Right cardiac atrium (tissue), 5 donors: ENCODE measurements at regions not wholly inside any gene's neighbourhood (a gene's known extent, or its start where the extent isn't known, plus 50 kb on each side); places are given as distances from the start of the nearest gene placed in this dataset.
"Not testable (repeated sequence)": the region's sequence is repeated elsewhere in the genome, so short reads cannot be mapped to it uniquely, and the experiment has no call there.

Experiments
- ATAC-seq, 2 donors: fragments of 200-7000 bp; cut with Tn5 transposase; one replicate each; pipeline versions ENCODE4 v1.8.0 to v1.9.1; 2020; ENCODE audit warnings: moderate library complexity in 2 of 2, mild to moderate bottlenecking in 1 of 2
- DNase-seq, 3 donors: peaks; one replicate each; pipeline ENCODE4 v3.0.0-alpha.2; 2020
- H3K27ac ChIP-seq: one replicate; pipeline ENCODE4 v1.5.1; 2013; ENCODE audit warnings: mild to moderate bottlenecking, low read length, control low read depth, moderate library complexity
- H3K27me3 ChIP-seq: one replicate; pipeline ENCODE4 v1.6.1; 2013; ENCODE audit not compliant: control insufficient read depth, insufficient read depth
- H3K4me1 ChIP-seq: one replicate; pipeline ENCODE4 v1.6.1; 2013; ENCODE audit warnings: low read length; ENCODE audit not compliant: control insufficient read depth, insufficient read depth
- H3K4me3 ChIP-seq: one replicate; pipeline ENCODE4 v1.5.1; 2013; ENCODE audit warnings: low read length, control low read depth
- H3K9me3 ChIP-seq: one replicate; pipeline ENCODE4 v1.6.1; 2013; ENCODE audit warnings: low read length; ENCODE audit not compliant: control insufficient read depth
- WGBS: extraction: QIAGEN DNeasy Blood & Tissue Kit; methylation state at CpG from one replicate; pipeline ENCODE4 v1.1.7; 2013; 5-methylcytosine and 5-hydroxymethylcytosine counted together
- intact Hi-C, 4 donors: fragments of 100-400 bp; cut with DNase I; formaldehyde crosslinking; loops; one replicate each; pipeline versions ENCODE4 v1.11.0 to v1.14.0; 2022 to 2023
- donor health status: healthy with polysubstance abuse.
- donor health status: DM: no; HTN: yes; CAD: no.
- donor health status: DM: no; HTN: no; CAD: no.
- donor health status: DM: no; HTN: yes; CAD: no; lungs with severe emphysema.
- donor health status: DM: yes; HTN: yes; CAD: no.

DNA sequence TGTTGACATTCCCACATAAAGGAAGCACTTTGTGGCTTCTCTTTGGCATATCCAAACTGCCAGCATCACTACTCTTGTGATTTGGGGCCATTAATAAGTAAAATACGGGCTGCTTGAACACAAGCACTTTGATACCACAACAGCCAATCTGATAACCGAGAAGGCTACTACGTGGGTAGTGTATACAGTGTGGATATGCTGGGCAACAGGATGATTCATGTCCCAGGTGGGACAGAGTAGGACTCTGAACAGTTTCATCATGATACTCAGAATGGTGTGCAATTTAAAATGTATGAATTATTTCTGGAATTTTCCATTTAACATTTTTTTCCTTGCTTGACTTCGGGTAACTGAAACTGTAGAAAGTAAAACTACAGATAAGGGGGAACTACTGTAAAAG lies 225.0 kb upstream of the DDHD1 start:
- no peak overlapping the region for H3K27ac ChIP-seq
- no peaks in the 10 kb centered on the region for H3K27me3 ChIP-seq
- no peaks in the 10 kb centered on the region for H3K9me3 ChIP-seq
- H3K4me3 ChIP-seq, result no peak overlapping the region
- WGBS, result 58% methylated on average over 4 of the region's 4 CpGs
- DNase-seq (no peak), ATAC-seq (no peak)
- intact Hi-C loops, result no loop called here
- no peaks in the 10 kb centered on the region for H3K4me1 ChIP-seq

DNA sequence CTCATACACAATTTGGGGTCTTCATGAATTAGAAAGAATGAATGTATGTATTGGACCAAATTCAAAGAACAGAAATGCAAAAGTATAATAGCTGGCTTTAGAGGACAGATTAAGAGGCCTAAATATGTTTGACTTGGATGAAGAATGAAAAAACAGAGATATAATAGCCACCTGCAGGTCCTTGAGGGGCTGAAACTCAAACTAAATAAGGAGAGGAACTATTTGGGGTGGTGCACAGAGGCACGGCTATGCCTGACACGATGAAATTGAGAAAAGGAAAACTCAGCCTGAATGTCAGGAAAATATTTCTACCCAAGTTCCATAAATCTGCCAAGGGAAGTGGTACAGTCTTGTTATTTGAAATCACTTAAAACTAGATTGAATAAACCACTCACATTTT lies 222.9 kb upstream of the DDHD1 start:
- ATAC-seq (no peak), DNase-seq (no peak)
- Histone ChIP-seq H3K27me3 (no peaks in the 10 kb centered on the region), H3K9me3 (no peaks in the 10 kb centered on the region), H3K27ac (peak overlapping the region; percentile 13), H3K4me1 (no peaks in the 10 kb centered on the region), H3K4me3 (no peak overlapping the region)
- intact Hi-C loops, result no loop called here
- WGBS, result 64% methylated on average over 2 of the region's 2 CpGs

DNA sequence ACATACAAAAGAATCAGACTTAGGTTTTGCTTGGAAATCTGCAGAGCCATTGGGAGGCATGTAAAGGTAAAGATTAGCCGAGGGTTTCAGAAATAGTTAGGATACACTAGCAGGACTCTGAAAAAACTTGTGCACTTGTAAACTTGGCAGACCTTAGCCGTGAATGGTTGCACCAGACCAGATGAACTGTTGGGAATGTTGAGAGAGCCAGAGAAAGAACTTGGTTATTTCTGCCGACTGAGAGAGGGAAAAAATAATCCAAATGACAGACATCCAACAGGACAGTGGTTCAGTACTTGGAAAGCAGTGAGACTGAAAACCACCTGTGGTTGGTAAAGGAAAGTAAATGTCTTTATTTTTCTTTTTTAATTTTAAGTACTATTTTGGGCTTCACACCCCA lies 222.5 kb upstream of the DDHD1 start:
- intact Hi-C loops, result no loop called here
- Histone ChIP-seq H3K9me3 (no peaks in the 10 kb centered on the region), H3K27ac (peak overlapping the region; percentile 13), H3K4me1 (no peaks in the 10 kb centered on the region), H3K4me3 (no peak overlapping the region), H3K27me3 (no peaks in the 10 kb centered on the region)
- 52% methylated on average over 3 of the region's 3 CpGs for WGBS
- ATAC-seq, result peak; percentile 55 to 75
- no peak for DNase-seq

DNA sequence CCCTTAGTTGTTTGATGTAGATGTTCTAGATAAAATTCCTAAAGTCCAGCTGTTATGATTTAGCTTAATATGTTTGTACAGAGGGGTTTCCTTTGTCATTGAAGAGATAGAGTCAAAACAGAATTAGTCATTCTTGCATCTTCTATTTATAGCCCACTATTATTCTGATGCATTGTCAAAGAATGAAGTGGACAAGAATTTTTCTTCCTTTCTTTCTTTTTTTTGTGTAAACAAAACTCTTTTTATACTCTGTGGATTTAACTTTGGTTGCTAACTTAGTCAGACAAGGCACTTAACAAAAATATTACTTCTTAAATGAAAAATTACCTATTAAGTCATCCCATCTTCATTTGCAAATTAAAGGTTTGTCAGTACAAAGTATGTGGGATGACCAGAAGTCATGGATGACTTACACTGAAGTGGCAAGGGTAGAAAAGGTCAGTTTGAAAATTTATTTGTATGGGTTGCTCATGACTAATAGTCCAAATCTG lies 215.6 kb upstream of the DDHD1 start:
- Histone ChIP-seq H3K4me1 (no peaks in the 10 kb centered on the region), H3K27ac (no peak overlapping the region), H3K9me3 (no peaks in the 10 kb centered on the region), H3K4me3 (no peak overlapping the region), H3K27me3 (no peaks in the 10 kb centered on the region)
- no peak for ATAC-seq
- DNase-seq, result no peak
- intact Hi-C loops, result no loop called here

DNA sequence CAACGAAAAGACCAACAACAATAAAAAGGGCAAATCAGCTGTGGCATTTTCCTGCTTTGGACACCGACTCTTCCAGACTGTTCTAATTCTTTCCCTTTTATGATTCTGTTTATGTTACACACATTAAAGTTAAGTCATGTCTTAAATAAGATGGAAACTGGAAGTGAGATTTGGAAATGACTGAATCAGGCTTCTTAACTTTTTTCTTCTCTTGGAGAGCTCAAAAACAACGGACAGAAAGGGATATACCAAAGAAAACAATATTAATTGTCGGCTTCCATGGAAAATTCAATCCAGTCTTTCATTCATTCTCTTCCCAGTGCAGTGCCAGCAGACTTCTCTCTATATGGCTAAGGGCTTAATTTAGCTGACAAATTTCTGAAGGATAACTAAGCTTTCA lies 214.9 kb upstream of the DDHD1 start:
- Histone ChIP-seq H3K9me3 (no peaks in the 10 kb centered on the region), H3K27me3 (no peaks in the 10 kb centered on the region), H3K27ac (no peak overlapping the region), H3K4me1 (no peaks in the 10 kb centered on the region), H3K4me3 (no peak overlapping the region)
- DNase-seq, result no peak
- 45% methylated on average over 4 of the region's 4 CpGs for WGBS
- intact Hi-C loops, result no loop called here
- ATAC-seq, result no peak

DNA sequence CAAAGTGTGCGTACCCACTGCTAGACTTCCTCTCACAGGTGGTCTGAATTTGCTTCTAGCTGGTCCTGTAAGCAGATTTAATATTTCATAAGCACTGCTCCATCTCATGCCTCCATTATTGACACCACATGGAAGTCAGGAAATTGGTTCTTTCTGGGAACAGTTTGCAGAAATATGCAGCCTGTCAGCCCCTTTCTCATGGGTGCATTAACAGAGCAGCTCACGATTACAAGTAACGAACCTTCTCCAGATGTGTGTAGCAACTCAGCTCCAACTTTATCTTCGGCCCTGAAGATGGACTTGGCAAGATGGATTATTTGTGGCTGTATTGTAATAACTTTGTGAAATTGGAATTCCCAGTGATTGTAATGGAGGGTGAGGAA lies 214.5 kb upstream of the DDHD1 start:
- H3K4me1 ChIP-seq, result no peaks in the 10 kb centered on the region
- H3K9me3 ChIP-seq, result no peaks in the 10 kb centered on the region
- intact Hi-C loops, result no loop called here
- ATAC-seq (peak; percentile 24 to 31), DNase-seq (no peak)
- H3K27me3 ChIP-seq, result no peaks in the 10 kb centered on the region
- no peak overlapping the region for H3K27ac ChIP-seq
- no peak overlapping the region for H3K4me3 ChIP-seq
- WGBS, result 55% methylated on average over 4 of the region's 4 CpGs

DNA sequence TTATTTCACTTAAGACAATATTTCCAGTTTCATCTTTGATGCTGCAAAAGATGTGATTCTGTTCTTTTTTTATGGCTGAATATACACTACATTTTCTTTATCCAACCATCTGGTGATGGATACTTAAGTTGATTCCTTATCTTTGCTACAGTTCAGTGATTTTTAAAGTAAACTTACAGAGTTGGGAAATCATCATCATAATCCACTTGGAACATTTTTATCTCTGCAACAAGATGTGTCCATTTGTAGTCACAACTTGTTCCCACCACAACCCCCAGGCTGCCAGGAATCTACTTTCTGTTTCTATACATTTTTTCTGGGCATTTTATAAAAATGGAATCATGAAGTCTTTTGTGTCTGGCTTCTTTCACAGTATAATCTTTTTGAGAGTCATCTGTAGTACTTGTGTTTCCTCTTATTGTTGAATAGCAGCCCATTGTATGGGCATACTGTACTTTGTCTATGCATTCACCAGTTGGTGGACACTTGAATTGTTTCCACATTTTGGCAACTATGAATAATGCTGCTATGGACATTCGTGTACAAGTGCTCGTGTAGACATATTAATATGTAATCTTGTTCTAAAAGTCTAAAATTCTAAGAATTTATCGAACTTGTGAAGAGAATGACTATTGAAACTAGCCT lies 212.5 kb upstream of the DDHD1 start:
- H3K9me3 ChIP-seq, result no peaks in the 10 kb centered on the region
- no peak overlapping the region for H3K27ac ChIP-seq
- ATAC-seq, result no peak
- WGBS, result 71% methylated on average over 3 of the region's 3 CpGs
- no peak for DNase-seq
- H3K4me1 ChIP-seq, result no peaks in the 10 kb centered on the region
- no peak overlapping the region for H3K4me3 ChIP-seq
- no peaks in the 10 kb centered on the region for H3K27me3 ChIP-seq
- intact Hi-C loops, result no loop called here

DNA sequence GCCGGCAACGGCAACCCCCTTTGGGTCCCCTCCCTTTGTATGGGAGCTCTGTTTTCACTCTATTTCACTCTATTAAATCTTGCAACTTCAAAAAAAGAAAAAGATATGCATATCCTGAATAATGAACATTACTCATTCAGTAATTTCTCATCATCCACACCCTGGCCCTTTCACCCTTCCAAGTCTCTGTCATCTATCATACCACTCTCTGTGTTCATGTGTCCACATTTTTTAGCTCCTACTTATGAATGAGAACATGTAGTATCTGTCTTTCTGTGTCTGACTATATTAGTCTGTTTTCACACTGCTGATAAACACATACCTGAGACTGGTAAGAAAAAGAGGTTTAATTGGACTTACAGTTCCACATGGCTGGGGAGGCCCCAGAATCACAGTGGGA lies 209.8 kb upstream of the DDHD1 start:
- WGBS, result 94% methylated on average over 2 of the region's 2 CpGs
- H3K9me3 ChIP-seq, H3K27ac ChIP-seq, ATAC-seq, H3K4me1 ChIP-seq, H3K27me3 ChIP-seq, H3K4me3 ChIP-seq, DNase-seq, intact Hi-C loops: not testable (repeated sequence)

DNA sequence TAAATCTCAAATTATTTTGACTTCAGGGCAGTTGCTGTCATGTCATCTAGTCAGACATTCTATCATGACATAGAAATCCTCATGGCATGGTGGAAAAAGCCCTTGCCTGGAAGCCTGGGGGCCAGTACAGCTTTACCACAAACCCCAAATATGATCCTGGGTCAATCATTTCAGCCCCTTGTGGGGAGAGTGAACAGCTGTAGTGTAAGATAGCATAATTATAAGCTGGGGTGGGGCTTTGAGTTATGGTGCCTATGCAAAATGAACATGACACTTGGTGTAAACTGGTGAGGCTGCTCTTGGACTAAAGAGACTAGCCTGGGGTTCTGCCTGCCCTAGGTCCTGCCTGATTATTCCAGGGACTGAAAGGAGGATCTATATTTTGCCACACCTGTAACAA lies 207.7 kb upstream of the DDHD1 start:
- H3K27ac ChIP-seq, result no peak overlapping the region
- no peak overlapping the region for H3K4me3 ChIP-seq
- H3K4me1 ChIP-seq, result no peaks in the 10 kb centered on the region
- H3K9me3 ChIP-seq, result no peaks in the 10 kb centered on the region
- DNase-seq, result no peak
- ATAC-seq, result no peak
- H3K27me3 ChIP-seq, result no peaks in the 10 kb centered on the region
- intact Hi-C loops, result no loop called here

DNA sequence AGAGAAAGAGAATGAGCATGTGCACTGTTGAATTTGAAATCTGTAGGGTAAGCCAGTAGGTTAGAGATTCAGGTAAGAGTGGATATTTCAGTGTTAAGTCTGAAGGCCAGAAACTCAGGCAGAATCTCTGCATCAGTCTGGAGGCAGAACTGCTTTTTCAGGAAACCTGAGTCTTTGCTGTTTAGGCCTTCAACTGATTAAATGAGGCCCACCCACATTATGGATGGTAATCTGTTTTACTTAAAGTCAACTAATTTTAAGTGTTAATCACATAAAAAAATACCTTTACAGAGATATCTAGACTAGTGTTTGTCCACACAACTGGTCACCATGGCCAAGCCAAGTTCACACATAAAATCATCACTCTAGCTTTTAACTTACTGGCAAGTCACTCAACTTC lies 205.0 kb upstream of the DDHD1 start:
- no peaks in the 10 kb centered on the region for H3K9me3 ChIP-seq
- no peak overlapping the region for H3K27ac ChIP-seq
- H3K4me1 ChIP-seq, result no peaks in the 10 kb centered on the region
- H3K27me3 ChIP-seq, result no peaks in the 10 kb centered on the region
- ATAC-seq (no peak), DNase-seq (no peak)
- no peak overlapping the region for H3K4me3 ChIP-seq
- intact Hi-C loops, result no loop called here

DNA sequence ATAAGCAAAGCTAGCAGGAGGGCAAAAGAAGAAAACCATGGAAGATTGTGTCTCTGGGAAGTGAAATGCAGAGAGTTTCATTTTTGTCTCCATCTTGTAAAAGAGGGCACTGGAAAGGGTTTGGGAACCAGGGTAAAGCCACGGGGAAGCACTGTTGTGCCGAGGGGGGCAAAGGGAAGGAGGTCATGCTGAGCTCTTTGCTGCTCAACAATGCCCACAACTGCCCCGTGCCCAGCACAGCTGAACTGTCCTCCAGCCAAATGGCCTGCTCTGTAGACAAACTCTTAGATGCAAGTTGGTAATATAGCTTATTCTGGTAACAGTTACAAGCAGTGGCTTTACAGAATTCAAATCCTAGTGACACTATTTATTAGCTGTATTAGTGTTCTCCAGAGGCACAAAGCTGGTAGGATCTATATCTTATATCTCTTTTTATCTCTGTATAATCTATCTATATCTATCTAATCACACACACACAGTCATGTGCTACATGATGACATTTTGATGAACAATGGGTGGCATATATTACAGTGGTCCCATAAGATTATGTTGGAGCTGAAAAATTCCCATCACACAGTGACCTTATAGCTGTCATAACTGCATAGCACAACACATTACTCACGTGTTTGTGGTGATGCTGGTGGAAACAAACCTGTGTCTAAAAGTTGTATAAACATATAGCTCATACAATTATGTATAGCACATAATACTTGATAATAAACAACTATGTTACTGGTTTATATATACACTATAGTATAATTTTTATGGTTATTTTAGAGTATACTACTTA lies 203.4 kb upstream of the DDHD1 start:
- H3K27ac ChIP-seq, result no peak overlapping the region
- no peak for DNase-seq
- 65% methylated on average over 4 of the region's 4 CpGs for WGBS
- intact Hi-C loops, result no loop called here
- no peaks in the 10 kb centered on the region for H3K9me3 ChIP-seq
- H3K4me1 ChIP-seq, result no peaks in the 10 kb centered on the region
- ATAC-seq, result no peak
- no peak overlapping the region for H3K4me3 ChIP-seq
- no peaks in the 10 kb centered on the region for H3K27me3 ChIP-seq
